Stimulated activated CD4-positive, alpha-beta T cell treated with anti-CD3 and anti-CD28 coated beads, Interleukin-4, amount 100 ng/mL, for 4 hours (primary cell): ENCODE measurements at regions not wholly inside any gene's neighbourhood (a gene's known extent, or its start where the extent isn't known, plus 50 kb on each side); places are given as distances from the start of the nearest gene placed in this dataset.
"Not testable (repeated sequence)": the region's sequence is repeated elsewhere in the genome, so short reads cannot be mapped to it uniquely, and the experiment has no call there.

Experiments
- DNase-seq, 2 experiments: peaks; one replicate each; pipeline ENCODE4 v3.0.0-alpha.2; 2020

DNA sequence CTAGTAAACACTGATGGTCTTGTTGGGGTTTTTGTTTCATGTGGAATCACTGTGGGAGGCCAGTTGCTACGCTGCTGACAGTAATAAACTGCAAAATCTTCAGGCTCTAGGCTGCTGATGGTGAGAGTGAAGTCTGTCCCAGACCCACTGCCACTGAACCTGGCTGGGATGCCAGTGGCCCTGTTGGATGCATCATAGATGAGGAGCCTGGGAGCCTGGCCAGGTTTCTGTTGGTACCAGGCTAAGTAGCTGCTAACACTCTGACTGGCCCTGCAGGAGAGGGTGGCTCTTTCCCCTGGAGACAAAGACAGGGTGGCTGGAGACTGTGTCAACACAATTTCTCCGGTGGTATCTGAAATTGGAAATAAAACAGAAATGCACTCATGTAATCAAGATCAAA, 335.6 kb downstream of the RPIA start:
- DNase-seq, result not testable (repeated sequence)

DNA sequence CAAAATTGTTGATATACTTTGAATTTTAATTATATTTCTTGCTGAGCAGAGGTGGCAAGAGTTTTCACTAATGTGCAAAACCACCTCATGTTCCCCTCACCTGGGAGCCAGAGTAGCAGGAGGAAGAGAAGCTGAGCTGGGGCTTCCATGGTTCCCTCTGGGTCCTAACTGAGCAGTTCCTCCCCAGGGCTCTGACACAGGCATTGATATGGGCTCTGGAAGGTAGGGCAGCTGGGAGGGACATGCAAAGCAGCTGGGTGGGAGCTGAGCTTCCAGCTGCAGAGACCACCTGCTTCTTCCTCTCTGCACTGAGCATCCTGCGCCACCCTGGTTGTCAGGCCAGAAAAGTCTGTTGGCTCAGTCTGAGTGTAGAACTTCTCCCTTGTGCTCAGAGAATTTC, 336.1 kb downstream of the RPIA start:
- not testable (repeated sequence) for DNase-seq

DNA sequence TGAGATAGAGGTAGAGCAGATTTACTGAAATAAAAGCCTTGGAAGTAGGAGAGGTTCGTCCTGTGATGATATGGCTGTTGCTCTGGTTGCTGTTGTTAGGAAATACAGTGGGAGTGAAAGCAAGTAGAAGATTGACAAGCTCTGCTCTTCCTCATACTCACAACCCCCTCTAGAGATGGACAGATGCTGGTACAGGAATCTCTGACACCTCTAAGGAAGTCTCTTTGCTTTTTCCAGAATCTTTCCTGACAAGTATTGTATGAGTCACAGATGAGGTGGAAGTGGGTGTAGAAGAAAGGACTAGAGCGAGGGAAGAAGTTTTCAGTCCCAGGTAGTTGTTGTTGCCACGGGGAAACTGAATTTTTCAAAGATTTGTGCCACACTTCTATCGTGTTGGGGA, 337.8 kb downstream of the RPIA start:
- DNase-seq, result not testable (repeated sequence)

DNA sequence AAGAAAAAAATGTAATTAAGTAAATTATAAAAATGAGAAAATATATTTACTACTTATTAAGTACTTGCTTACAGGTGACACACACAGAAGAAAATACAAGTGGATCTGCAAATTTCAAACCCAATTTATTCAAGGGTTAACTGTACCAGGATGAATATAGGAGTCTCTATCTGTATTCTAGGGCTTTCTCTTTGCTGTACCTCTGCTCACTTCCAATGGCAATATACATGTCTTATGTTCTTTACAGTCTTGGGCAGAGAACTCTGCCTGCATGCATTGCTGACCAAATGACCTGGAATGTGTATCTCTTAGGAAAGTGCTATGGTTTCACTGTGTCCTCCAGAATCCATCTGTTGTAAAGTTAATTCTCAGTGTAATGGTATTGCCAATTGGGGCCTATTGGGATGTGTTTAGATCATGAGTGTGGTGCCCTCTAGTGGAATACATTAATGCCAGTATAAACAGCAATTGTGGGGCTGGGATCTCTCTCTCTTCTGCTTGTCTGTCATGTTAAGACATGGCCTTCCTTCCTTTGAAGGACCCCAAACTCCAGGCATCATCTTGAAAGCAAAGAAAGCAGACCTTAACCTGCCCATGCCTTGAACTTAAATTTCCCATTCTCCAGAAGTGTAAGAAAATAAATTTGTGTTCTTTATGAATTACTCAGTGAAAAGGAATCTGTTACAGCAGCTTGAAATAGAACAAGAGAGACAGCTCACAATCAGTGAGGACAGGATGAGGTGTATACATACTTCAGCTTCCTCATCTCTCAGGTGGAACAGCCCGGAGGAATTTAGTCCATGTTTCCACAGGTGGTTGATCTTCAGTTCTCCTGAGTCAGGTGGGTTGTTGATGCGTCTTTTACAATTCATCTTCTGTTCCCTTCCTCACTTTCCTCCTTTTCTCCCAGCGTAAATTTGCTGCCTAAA, 356.9 kb downstream of the RPIA start:
- not testable (repeated sequence) for DNase-seq

DNA sequence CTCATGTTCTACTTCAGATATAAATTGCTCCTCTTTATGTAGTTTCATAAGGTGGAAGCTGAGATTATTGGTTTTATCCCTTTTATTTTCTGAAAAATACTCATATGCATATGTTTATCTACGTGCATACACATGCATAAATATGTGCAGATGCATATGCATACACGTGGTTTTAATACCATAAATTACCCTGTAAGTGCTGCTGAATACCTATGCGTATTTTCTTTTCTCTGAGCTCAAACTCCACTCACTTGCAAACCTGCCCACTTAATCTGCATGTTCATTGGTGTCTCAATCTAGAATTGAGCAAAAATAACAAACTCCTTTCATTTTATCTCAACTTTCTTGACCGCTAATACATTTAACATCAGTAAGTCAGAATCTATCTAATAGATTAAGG, 367.1 kb downstream of the RPIA start:
- not testable (repeated sequence) for DNase-seq

DNA sequence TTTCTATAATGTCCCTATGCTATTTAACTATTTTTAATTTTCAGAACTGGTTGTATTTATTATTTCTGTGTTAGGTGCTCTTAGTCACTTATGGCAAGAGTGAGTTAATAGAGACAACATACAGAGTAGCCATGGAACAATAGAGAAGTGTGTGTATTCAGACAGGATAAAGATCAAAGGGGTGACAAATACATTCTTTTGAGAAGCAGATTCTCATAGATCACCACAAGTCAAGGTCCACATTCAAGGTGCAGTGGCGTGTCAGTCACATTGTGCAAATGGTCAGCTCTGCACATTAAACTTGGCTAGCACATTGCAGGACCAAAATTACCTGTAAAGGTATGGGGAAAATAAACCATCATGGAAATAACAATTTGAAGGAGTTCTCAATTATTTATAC, 369.7 kb downstream of the RPIA start:
- not testable (repeated sequence) for DNase-seq

DNA sequence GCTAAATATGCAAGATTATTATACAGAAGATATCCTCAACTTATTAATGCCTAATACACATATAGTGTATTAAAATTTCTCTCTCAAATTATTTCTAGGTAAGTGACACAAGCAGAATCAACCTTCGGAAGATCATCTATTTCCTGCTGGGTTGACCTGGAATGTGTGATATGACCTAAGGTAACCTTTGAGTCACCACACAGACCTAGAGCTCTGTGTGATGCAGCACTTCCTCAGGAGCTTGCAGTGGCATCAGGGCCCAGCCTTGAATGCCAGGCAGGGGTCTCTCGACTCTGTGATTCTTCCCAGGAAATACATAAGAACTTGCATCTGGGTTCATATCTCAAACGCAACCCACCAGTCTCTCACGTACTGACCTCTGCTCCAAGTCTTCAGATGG, 385.3 kb downstream of the RPIA start:
- not testable (repeated sequence) for DNase-seq

DNA sequence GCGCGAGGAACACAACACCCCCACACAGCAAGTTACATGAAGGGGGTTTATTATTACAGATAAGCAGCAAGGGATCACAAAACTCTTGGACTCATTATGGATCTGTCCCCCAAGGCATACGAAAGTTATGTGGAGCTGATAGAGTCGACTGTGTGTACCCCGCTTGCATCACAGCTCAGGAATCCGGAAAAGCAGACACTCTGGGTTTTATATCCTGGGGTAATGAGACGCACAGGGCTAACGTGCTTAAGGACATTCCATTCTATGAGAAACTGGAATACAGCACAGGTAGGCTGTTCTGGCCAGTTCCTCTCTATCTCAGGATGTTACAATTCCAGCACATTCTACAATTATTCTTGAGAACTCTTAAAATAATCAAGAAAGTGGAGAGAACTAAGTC, 401.4 kb downstream of the RPIA start:
- DNase-seq, result not testable (repeated sequence)

DNA sequence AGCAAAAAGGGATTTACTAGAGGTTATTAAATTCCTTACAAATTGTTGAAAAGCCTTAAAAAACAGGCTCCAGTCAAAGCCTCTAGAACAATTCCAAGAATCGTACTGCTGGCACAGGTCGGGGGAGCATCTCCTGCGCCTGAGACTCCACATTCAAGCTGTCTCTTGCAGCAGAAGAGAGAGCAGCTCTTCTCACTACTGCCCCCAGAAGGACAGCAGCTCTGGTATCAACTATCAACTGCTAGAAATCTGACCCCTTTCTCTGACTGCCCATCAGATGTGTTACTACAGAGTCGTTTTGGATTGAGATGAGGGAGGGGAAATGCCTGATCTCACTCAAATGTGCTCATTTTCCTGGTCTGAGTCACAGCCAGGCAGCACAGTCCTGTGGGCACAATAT, 403.6 kb downstream of the RPIA start:
- DNase-seq, result not testable (repeated sequence)

DNA sequence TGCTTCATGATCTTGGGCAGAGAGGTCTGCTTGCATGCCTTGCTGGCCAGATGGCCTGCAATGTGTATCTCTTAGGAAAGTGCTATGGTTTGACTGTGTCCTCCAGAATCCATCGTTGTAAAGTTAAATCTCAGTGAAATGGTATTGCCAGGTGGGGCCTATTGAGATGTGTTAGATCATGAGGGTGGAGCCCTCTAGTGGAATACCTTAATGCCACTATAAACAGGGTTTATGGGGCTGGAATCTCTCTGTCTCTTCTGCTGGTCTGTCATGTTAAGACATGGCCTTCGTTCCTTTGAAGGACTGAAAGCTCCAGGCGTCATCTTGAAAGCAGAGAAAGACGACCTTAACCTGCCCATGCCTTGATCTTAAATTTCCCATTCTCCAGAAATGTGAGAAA, 411.1 kb downstream of the RPIA start:
- DNase-seq, result not testable (repeated sequence)

DNA sequence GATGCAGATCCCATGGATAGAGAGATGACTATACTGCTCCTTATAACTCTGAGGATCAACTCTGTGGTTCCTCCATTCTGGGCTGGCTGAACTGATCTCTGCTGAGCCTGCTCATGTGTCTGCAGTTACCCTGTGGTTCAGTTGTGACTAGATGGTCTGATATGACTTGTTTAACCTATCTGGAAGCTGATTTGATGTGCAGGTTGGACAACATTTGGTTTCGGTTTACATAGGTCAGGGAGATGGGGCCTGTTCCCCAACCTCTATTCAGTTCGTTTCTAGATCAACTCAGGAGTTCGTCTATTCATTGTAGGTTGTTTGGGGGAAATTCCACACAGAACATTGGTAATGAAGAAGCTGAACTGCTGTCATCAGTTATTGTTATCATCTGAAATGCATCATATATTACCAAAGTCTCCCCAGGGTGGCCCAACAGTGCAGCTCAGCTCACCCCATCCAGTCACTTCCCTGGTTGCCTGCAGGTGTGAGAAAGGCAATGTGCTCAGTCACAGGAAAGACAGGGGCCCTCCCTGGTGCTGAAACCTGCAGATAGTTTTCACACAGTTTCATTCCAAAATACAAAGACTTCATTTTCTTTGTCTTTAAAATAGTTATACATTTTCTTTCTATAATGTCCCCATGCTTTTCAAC, 415.0 kb downstream of the RPIA start:
- DNase-seq, result not testable (repeated sequence)

DNA sequence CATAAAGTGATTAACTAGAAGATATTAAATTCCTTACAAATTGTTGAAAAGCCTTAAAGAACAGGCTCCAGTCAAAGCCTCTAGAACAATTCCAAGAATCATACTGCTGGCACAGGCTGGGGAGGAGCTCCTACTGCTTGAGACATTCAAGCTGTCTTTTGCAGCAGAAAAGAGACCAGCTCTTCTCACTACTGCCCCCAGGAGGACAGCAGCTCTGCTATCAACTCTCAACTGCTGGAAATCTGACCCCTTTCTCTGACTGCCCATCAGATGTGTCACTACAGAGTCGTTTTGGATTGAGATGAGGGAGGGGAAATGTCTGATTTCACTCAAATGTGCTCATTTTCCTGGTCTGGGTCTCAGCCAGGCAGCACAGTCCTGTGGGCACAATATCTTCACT, 421.0 kb downstream of the RPIA start:
- not testable (repeated sequence) for DNase-seq

DNA sequence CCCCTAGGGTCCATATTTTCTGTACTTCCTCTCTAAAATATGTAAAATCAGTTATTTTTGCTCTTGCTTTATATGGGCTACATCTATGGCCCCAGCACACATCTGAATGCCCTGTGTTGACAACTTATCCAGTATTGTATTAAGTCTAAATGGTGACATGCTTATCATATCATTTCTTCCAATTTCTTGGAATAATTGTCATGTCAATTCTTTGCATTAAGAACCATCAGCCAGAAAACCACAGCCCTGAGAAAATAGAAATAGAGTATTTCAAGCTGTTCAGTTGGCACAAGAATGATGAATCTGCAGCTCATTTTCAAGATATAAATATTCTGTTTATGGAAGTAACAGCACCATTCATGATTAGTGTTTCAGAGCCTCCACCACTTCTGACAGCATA, 421.8 kb downstream of the RPIA start:
- DNase-seq, result not testable (repeated sequence)

DNA sequence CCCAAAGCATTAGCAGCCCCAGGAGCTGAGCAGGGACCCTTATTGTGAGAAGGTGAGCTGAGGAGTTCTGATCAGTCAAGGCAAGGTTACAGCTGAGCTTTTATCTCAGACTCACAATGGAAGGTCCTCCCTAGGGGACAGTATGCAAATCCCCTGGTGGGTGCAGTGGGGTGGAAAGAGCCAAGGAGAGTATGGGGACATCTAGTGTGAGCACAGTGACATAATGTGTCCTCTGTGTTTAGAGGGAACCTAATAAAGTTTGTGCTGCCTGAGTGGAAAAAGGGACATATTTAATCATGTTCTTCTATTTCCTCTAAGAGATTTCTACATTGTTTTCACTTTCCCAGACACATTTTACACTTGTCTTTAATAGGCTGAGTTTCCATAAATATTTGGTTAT, 438.0 kb downstream of the RPIA start:
- DNase-seq, result not testable (repeated sequence)

DNA sequence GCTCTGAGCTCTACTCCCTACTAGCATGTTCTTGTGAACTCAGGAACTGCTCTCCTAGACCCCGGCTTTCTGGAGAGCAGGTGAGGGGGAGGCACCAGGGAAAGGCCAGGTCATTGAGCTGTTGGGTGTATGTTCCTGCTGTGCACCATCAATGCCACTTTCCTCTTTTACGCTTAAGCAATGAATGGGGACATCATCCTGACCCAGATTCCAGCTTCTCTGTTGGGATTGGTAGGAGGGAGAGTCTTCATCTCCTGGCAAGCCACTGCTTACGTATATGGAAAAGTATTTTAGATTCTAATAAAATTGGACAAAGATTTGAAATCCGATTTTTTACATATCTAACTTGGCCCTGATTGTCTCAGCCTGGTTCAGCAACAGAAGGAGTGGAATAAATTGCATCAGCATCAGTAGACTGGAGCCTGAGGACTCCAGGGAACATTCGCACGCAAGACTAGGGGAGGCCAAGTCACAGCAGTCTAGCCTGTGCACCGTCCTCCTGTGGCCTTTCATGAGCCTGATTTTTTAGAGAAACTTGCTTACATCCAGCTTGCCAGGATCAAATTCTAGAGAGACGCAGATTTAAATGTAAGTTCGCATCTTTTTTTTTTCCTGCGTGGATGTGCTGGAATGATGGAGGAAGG, 439.3 kb downstream of the RPIA start:
- DNase-seq, result not testable (repeated sequence)

DNA sequence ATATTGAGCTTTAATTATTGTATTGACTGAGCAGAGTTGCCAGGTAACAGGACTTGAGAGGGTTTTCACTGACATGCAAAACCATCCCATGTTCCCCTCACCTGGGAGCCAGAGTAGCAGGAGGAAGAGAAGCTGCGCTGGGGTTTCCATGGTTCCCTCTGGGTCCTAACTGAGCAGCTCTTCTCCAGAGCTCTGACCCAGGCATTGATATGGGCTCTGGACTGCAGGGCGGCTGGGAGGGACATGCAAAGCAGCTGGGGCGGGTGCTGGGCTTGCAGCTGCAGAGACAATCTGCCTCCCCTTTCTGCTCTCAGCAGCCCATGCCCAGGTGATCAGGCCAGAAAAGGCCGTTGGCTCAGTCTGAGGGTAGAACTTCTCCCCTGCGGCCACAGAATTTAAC, 451.5 kb downstream of the RPIA start:
- not testable (repeated sequence) for DNase-seq

DNA sequence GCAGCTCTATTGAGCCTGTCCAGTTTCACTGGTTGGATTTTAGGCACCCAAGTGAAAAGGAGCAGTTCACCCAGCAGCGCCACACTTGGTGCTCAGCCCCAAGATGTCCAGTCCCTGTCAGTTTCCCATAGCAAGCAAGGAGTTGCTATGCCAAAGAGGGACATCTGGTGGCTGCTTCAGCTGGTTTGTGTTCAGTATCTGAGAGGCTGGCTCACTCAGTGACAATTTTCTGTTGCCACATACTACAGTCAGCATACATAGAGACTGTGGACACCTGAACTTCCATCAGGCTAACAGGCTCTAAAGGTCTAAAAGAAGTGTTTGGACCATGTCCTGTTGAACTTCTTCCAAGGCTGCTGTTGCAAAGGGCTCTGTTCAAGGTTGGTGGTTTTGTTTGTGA, 453.9 kb downstream of the RPIA start:
- DNase-seq, result not testable (repeated sequence)

DNA sequence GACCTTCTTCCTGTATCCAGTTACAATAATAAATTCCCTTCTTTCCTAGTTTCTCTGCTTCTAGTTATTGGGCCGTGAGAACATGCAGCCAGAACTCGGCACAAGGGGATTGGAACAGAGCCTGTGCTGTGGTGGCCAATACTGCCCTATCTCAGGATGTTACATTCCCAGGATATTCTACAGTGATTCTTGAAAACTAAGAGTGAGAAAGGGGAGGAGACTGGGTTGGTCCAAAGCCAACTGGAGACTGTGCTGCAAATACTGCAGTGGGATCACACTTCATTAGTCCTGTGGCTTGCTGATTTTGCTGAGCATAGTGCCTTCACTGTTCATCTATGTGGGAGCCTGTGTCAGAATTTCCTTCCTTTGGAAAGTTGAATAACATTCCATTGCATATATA, 456.8 kb downstream of the RPIA start:
- DNase-seq, result not testable (repeated sequence)

DNA sequence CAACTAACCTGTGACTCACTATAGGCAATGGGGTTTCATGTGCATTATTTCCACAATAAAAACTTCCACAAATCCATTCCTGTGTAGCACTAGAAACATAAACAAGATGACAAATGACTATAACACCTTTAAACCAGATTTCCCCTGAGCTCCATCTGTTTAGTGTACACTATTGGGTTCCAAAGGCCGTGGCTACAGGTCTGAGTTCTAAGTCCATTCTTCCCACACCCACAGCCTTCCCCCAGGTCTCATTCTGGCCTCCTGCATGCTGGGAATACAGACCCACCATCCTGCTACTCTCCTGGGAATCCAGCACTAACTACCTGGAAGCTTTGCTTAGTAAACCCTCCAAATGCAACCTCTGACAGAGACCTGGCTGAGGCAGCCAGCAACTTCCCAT, 460.2 kb downstream of the RPIA start:
- not testable (repeated sequence) for DNase-seq

DNA sequence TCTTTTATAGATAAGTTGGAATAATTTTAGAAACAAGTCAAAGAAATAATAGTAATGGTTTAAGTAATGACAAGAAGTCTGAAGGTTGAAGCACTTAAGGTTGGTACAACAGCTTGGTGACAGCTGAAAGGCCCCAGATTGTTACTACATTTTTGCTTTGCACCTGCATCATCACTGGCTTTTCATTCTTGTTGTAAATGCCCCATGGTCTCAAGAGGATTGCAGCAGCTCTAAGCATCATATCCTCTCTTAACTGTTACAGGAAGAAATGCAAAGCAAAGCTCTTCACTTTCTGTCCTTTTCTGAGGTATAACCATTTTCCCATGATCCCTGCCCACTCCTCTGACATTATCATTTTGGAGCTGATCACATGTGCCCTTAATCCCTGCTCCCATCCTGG, 461.0 kb downstream of the RPIA start:
- not testable (repeated sequence) for DNase-seq

DNA sequence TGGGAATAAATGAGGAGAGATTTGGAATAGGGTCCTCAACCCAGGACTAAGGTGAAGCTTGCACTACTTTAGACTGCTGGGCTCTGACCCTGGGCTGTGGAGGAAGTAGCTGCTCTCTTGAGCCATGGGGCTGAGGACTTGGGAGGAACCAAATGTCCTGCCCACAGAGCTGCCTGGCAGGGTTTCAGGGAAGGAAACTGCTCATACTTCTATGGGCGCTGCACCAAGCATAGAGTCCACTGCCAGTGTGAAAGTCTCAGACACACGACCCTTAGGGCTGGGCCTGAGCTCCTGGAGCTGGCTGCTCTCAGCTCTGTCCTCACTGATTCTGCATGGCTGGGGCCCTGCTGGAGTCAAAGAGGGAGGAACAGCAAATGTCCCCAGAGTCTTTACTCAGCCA, 461.7 kb downstream of the RPIA start:
- DNase-seq, result not testable (repeated sequence)

DNA sequence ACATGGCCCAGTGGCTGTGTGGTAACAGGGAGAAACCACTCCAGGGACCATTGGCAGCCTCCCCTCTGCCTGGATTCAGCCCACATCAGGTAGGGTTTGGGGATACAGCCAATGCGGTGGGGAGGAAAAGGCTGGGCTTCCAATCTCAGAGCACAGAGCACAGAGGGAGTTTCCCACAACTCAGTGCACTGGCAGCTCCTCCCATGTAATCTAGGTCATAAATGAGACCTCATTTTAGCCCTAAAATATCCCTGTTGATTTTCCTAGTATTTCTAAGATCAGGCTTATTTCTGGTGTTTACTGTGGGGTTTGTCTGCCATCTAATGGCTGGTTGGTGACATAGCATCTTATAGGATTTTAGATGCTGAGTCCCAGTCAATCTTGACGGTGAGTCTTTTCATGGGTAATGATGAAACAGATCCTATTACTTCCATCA, 462.8 kb downstream of the RPIA start:
- DNase-seq, result not testable (repeated sequence)

DNA sequence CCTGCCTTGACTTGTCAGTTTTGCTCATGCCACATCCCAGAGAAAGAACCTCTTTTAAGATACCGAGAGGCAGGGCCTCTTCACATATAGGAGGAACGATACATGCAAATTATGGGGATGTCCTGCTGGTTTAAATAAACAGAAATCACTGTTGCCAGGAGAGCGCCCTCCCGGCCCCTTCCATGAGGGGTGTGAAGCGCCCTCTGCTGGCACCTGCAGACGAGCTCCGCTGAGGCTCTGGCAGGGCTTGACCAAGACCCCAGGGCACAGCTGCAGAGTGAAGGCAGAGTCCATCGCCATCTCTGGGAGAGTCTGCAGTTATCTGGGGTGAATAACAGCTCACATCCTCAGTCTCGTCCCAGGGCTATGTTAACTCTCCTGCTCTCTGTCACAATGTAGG, 468.8 kb downstream of the RPIA start:
- DNase-seq, result not testable (repeated sequence)
